ENCODE measurements at regions not wholly inside any gene's neighbourhood (a gene's known extent, or its start where the extent isn't known, plus 50 kb on each side); places are given as distances from the start of the nearest gene placed in this dataset.

- H3K36me3 ChIP-seq = no peaks in the 10 kb centered on the region
- TF ChIP-seq CTCF (IDR thresholded peaks at IDR 0.05) = no peak
- no peak for DNase-seq
- no peaks in the 10 kb centered on the region for H3K27me3 ChIP-seq
- H3K4me1 ChIP-seq = no peaks in the 10 kb centered on the region
- no peak for ATAC-seq
- intact Hi-C loops (cut with DNase I) = no loop called here
- no peak overlapping the region for H3K27ac ChIP-seq
- no peak overlapping the region for H3K4me3 ChIP-seq
- peaks cover 0 to 13% (median 0%) of the 10 kb centered on the region in 11 donors for H3K9me3 ChIP-seq
- WGBS, 2 donors = 68 to 75% methylated on average over 3 of the region's 3 CpGs
Observed at GRCh38 chr4:179539641-179540040, 2097.4 kb upstream of the AGA start.

GRCh38 chr4:179543771-179544170 is 2101.5 kb upstream of the AGA start:
- H3K9me3 ChIP-seq = peaks cover 0 to 21% (median 0%) of the 10 kb centered on the region in 11 donors
- TF ChIP-seq CTCF (IDR thresholded peaks at IDR 0.05) = no peak
- ATAC-seq (no peak), DNase-seq (no peak)
- WGBS, 2 donors = 66% methylated on average over 6 of the region's 6 CpGs
- no peak overlapping the region for H3K4me3 ChIP-seq
- no peaks in the 10 kb centered on the region for H3K36me3 ChIP-seq
- intact Hi-C loops (cut with DNase I) = no loop called here
- H3K4me1 ChIP-seq = no peaks in the 10 kb centered on the region
- H3K27ac ChIP-seq = no peak overlapping the region
- no peaks in the 10 kb centered on the region for H3K27me3 ChIP-seq

- intact Hi-C loops (cut with DNase I) = no loop called here
- 91 to 96% methylated on average over 1 of the region's 1 CpG for WGBS, 2 donors
Observed at GRCh38 chr4:179544496-179544895, 2102.3 kb upstream of the AGA start.

GRCh38 chr4:179552131-179552530 is 2109.9 kb upstream of the AGA start:
- Histone ChIP-seq H3K4me3 (no peak overlapping the region), H3K27ac (no peak overlapping the region), H3K27me3 (no peaks in the 10 kb centered on the region), H3K9me3 (peaks cover 0 to 16% (median 0%) of the 10 kb centered on the region in 11 donors), H3K36me3 (no peaks in the 10 kb centered on the region), H3K4me1 (no peaks in the 10 kb centered on the region)
- 76 to 83% methylated on average over 2 of the region's 2 CpGs for WGBS, 2 donors
- no peak for TF ChIP-seq CTCF (IDR thresholded peaks at IDR 0.05)
- ATAC-seq (no peak), DNase-seq (no peak)
- intact Hi-C loops (cut with DNase I) = no loop called here

More at GRCh38 chr4:179544496-179544895, 2102.3 kb upstream of the AGA start:
- H3K27me3 ChIP-seq = no peaks in the 10 kb centered on the region
- H3K4me3 ChIP-seq = no peak overlapping the region
- peaks cover 0 to 21% (median 0%) of the 10 kb centered on the region in 11 donors for H3K9me3 ChIP-seq
- no peaks in the 10 kb centered on the region for H3K36me3 ChIP-seq
- H3K27ac ChIP-seq = no peak overlapping the region
- no peak for ATAC-seq
- DNase-seq = no peak
- TF ChIP-seq CTCF (IDR thresholded peaks at IDR 0.05) = no peak
- H3K4me1 ChIP-seq = no peaks in the 10 kb centered on the region
